ENCODE measurements at regions not wholly inside any gene's neighbourhood (a gene's known extent, or its start where the extent isn't known, plus 50 kb on each side); places are given as distances from the start of the nearest gene placed in this dataset.

DNA sequence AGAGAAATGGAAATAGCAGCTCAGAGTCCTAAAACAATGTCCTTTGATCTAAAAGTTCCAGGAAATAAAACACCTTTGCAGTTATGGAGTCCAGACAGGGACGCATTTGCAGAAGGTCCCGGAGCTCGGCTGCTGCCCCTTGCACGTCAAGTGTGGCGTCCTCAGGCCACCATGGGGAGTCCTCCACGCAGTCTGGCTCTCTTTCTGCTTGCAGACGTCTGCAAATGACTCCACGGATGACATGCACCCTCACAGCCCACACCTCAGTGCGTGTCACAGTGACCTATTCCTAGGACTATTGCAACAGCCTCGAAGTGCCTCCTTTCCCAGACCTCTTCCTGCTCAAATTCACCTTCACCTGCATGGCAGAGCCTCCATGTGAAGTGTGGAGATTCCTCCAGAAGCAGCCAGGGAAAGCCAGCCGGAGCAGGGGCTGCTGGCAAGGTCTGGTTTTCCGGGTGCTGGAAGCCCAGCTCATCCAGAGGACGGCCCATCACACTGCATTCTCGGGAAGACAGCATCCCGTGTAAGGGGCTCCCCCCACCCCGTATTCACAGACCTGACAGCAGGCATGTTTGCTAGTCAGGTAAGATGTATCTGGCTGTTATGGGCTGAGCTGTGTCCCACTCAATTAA, 137.7 kb downstream of the ASB1 start:
- CTCF ChIA-PET (ENCODE audit: unreplicated experiment), result no interaction called here
- H3K4me3 ChIP-seq (ENCODE audit: low read depth, low read length, poor library complexity, severe bottlenecking), result no peak overlapping the region
- no peaks in the 10 kb centered on the region for H4K20me1 ChIP-seq (ENCODE audit: insufficient read depth, low read length)
- no peaks in the 10 kb centered on the region for H3K9me2 ChIP-seq (ENCODE audit: insufficient read depth, low read length)
- H2AFZ ChIP-seq (ENCODE audit: low read length), result no peak overlapping the region
- DNase-seq (ENCODE audit: low spot score), result no peak
- TF ChIP-seq, protein P1, sequence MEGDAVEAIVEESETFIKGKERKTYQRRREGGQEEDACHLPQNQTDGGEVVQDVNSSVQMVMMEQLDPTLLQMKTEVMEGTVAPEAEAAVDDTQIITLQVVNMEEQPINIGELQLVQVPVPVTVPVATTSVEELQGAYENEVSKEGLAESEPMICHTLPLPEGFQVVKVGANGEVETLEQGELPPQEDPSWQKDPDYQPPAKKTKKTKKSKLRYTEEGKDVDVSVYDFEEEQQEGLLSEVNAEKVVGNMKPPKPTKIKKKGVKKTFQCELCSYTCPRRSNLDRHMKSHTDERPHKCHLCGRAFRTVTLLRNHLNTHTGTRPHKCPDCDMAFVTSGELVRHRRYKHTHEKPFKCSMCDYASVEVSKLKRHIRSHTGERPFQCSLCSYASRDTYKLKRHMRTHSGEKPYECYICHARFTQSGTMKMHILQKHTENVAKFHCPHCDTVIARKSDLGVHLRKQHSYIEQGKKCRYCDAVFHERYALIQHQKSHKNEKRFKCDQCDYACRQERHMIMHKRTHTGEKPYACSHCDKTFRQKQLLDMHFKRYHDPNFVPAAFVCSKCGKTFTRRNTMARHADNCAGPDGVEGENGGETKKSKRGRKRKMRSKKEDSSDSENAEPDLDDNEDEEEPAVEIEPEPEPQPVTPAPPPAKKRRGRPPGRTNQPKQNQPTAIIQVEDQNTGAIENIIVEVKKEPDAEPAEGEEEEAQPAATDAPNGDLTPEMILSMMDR (conservative IDR thresholded peaks at IDR 0.05; ENCODE audit: low read length), result no peak
- TF ChIP-seq EZH2phosphoT487 (IDR thresholded peaks at IDR 0.05; ENCODE audit: borderline replicate concordance, low read depth, low read length), result no peak
- intact Hi-C loops (cut with micrococcal nuclease; ENCODE audit: unreplicated experiment), result no loop called here
- no peaks in the 10 kb centered on the region for H3K4me1 ChIP-seq (ENCODE audit: insufficient read depth, low read length, poor library complexity, severe bottlenecking)
- H3K4me2 ChIP-seq (ENCODE audit: low read length), result no peak overlapping the region
- POLR2A ChIA-PET, result no interaction called here
- no peaks in the 10 kb centered on the region for H3K36me3 ChIP-seq (ENCODE audit: insufficient read depth, low read length)
- H3K27ac ChIP-seq (ENCODE audit: low read depth, low read length, poor library complexity, severe bottlenecking), result no peak overlapping the region
- H3K9me3 ChIP-seq (ENCODE audit: low read length), result no peaks in the 10 kb centered on the region
- H3K79me2 ChIP-seq (ENCODE audit: insufficient read depth, low read depth, low read length), result no peaks in the 10 kb centered on the region
- BruUV-seq (replicated peaks), result no TSS peak

DNA sequence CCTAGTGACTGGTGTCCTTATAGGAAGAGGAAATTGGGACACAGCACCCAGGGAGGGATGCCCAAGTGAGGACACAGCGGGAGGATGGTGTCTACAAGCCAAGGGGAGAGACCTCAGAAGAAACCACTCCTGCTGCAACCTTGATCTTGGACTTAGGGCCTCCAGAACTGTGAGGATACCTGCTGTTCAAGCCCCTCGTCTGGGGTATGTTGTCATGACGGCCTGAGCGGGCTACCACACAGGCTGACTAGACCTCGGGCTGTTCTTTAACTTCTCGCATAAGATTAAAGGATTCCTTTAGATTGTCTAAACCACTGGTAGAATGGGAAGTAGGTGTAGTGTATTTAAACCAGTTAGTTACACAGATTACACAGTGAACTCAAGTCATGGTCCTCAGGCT, 138.3 kb downstream of the ASB1 start:
- POLR2A ChIA-PET, result no interaction called here
- intact Hi-C loops (cut with micrococcal nuclease; ENCODE audit: unreplicated experiment), result no loop called here
- TF ChIP-seq EZH2phosphoT487 (IDR thresholded peaks at IDR 0.05; ENCODE audit: borderline replicate concordance, low read depth, low read length), result no peak
- TF ChIP-seq, protein P1 (conservative IDR thresholded peaks at IDR 0.05; ENCODE audit: low read length), result no peak
- no peaks in the 10 kb centered on the region for H3K79me2 ChIP-seq (ENCODE audit: insufficient read depth, low read depth, low read length)
- H3K4me2 ChIP-seq (ENCODE audit: low read length), result no peak overlapping the region
- CTCF ChIA-PET (ENCODE audit: unreplicated experiment), result no interaction called here
- H3K36me3 ChIP-seq (ENCODE audit: insufficient read depth, low read length), result no peaks in the 10 kb centered on the region
- DNase-seq (ENCODE audit: low spot score), result no peak
- BruUV-seq (replicated peaks), result no TSS peak
- no peaks in the 10 kb centered on the region for H3K9me2 ChIP-seq (ENCODE audit: insufficient read depth, low read length)
- no peaks in the 10 kb centered on the region for H3K9me3 ChIP-seq (ENCODE audit: low read length)
- H3K27ac ChIP-seq (ENCODE audit: low read depth, low read length, poor library complexity, severe bottlenecking), result no peak overlapping the region
- no peak overlapping the region for H2AFZ ChIP-seq (ENCODE audit: low read length)
- no peaks in the 10 kb centered on the region for H3K4me1 ChIP-seq (ENCODE audit: insufficient read depth, low read length, poor library complexity, severe bottlenecking)
- H4K20me1 ChIP-seq (ENCODE audit: insufficient read depth, low read length), result no peaks in the 10 kb centered on the region
- H3K4me3 ChIP-seq (ENCODE audit: low read depth, low read length, poor library complexity, severe bottlenecking), result no peak overlapping the region

DNA sequence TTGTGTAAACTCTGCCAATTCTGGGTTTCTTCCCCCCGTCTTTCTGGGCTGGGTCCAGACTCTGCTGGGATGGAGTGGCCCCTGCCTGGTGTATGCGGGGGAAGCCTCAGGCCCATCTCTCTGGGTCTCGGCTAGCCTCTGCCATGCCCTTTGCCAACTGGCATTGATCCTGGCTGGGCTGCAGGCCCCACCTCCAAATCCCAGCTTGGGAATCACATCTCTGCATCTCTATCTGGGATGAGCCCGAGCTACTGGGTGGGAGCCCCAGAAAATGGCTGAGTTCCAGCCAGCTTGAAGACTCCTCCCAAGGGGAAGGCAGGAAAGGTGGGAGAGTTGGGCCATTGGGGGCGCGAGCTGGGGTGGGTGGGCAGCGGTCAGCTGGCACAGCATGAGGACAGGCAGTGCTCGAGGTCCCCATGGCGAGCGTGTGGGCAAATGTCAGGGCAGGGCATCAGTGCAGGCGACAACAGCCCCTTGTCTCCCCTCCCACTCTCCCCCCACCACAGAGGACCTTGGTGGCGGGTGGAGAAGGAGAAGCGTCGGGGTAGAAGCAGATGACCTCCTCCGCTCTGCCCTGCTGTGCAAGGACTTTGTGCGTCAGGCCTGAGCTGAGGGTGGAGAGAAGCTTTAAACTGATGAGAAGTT, 139.4 kb downstream of the ASB1 start:
- TF ChIP-seq, protein P1 (conservative IDR thresholded peaks at IDR 0.05; ENCODE audit: low read length), result no peak
- TF ChIP-seq EZH2phosphoT487 (IDR thresholded peaks at IDR 0.05; ENCODE audit: borderline replicate concordance, low read depth, low read length), result no peak
- ChIA-PET POLR2A (no interaction called here), CTCF (ENCODE audit: unreplicated experiment) (no interaction called here)
- BruUV-seq (replicated peaks), result no TSS peak
- Histone ChIP-seq H3K27ac (ENCODE audit: low read depth, low read length, poor library complexity, severe bottlenecking) (no peak overlapping the region), H3K36me3 (ENCODE audit: insufficient read depth, low read length) (no peaks in the 10 kb centered on the region), H3K4me3 (ENCODE audit: low read depth, low read length, poor library complexity, severe bottlenecking) (no peak overlapping the region), H3K9me2 (ENCODE audit: insufficient read depth, low read length) (no peaks in the 10 kb centered on the region), H4K20me1 (ENCODE audit: insufficient read depth, low read length) (no peaks in the 10 kb centered on the region), H3K79me2 (ENCODE audit: insufficient read depth, low read depth, low read length) (no peaks in the 10 kb centered on the region), H3K4me1 (ENCODE audit: insufficient read depth, low read length, poor library complexity, severe bottlenecking) (no peaks in the 10 kb centered on the region), H2AFZ (ENCODE audit: low read length) (no peak overlapping the region), H3K4me2 (ENCODE audit: low read length) (no peak overlapping the region), H3K9me3 (ENCODE audit: low read length) (no peaks in the 10 kb centered on the region)
- intact Hi-C loops (cut with micrococcal nuclease; ENCODE audit: unreplicated experiment), result no loop called here
- no peak for DNase-seq (ENCODE audit: low spot score)

Data from OCI-LY7 (cell line).